ENCODE measurements at regions not wholly inside any gene's neighbourhood (a gene's known extent, or its start where the extent isn't known, plus 50 kb on each side); places are given as distances from the start of the nearest gene placed in this dataset.

GRCh38 chr2:15863089-15863488 lies 77.3 kb upstream of the MYCN start (continued):
- no peak for TF ChIP-seq ZNF645 (tag by site-specific recombination; IDR thresholded peaks at IDR 0.05)
- TF ChIP-seq MZF1 (tag by site-specific recombination; IDR thresholded peaks at IDR 0.05; ENCODE audit: borderline replicate concordance) = no peak
- TF ChIP-seq ZNF624 (tag by site-specific recombination; IDR thresholded peaks at IDR 0.05) = no peak
- no peak for TF ChIP-seq ZNF585B (tag by site-specific recombination; IDR thresholded peaks at IDR 0.05)
- no peak for TF ChIP-seq ZNF610 (tag by site-specific recombination; IDR thresholded peaks at IDR 0.05; ENCODE audit: borderline replicate concordance)
- no peak for TF ChIP-seq ZNF449 (tag by site-specific recombination; IDR thresholded peaks at IDR 0.05)
- TF ChIP-seq ZNF600 (tag by site-specific recombination; IDR thresholded peaks at IDR 0.05) = no peak
- no peak for TF ChIP-seq ZNF837 (tag by site-specific recombination; IDR thresholded peaks at IDR 0.05)
- TF ChIP-seq ZNF623 (tag by site-specific recombination; IDR thresholded peaks at IDR 0.05) = no peak
- TF ChIP-seq BCL11B (tag by site-specific recombination; IDR thresholded peaks at IDR 0.05; ENCODE audit: low read depth) = no peak
- no peak for TF ChIP-seq INSM2 (tag by site-specific recombination; IDR thresholded peaks at IDR 0.05)
- no peak for TF ChIP-seq BCL11A (tag by site-specific recombination; IDR thresholded peaks at IDR 0.05; ENCODE audit: low read depth)

GRCh38 chr2:15863494-15864175 lies 76.7 kb upstream of the MYCN start:
- Histone ChIP-seq H3K27ac (ENCODE audit: extremely low read depth, low read depth, low read length) (no peak overlapping the region), H3K4me3 (ENCODE audit: low read depth, low read length) (no peak overlapping the region), H3K36me3 (ENCODE audit: control insufficient read depth in 2 of 2, insufficient read depth in 1 of 2, low read length in 2 of 2) (no peaks in the 10 kb centered on the region), H3K4me1 (ENCODE audit: control insufficient read depth, insufficient read depth, low read length) (no peaks in the 10 kb centered on the region), H3K9me3 (ENCODE audit: control insufficient read depth, insufficient read depth, low read depth, low read length) (no peaks in the 10 kb centered on the region)
- TF ChIP-seq AEBP2 (tag by site-specific recombination; IDR thresholded peaks at IDR 0.05; ENCODE audit: borderline replicate concordance) (no peak), ZNF623 (tag by site-specific recombination; IDR thresholded peaks at IDR 0.05) (no peak), SETDB1 (IDR thresholded peaks at IDR 0.05; ENCODE audit: insufficient read length, low read length) (no peak), ZNF354C (tag by site-specific recombination; IDR thresholded peaks at IDR 0.05; ENCODE audit: borderline replicate concordance, low read depth) (no peak), ZNF248 (tag by site-specific recombination; IDR thresholded peaks at IDR 0.05) (no peak), ZNF449 (tag by site-specific recombination; IDR thresholded peaks at IDR 0.05) (no peak), ZNF560 (tag by site-specific recombination; IDR thresholded peaks at IDR 0.05; ENCODE audit: borderline replicate concordance) (no peak), MYNN (tag by site-specific recombination; IDR thresholded peaks at IDR 0.05; ENCODE audit: borderline replicate concordance) (no peak)
- CTCF ChIA-PET = no interaction called here
- POLR2A ChIA-PET = no interaction called here
